Fibroblast of lung (primary cell): ENCODE measurements at regions not wholly inside any gene's neighbourhood (a gene's known extent, or its start where the extent isn't known, plus 50 kb on each side); places are given as distances from the start of the nearest gene placed in this dataset.

Experiments
- DNase-seq, 2 donors: peaks; one replicate each; pipeline versions ENCODE4 v3.0.0 to v3.0.0-alpha.2; 2010; ENCODE audit warnings: low read depth in 2 of 2
- H2AFZ ChIP-seq: 2 replicates; pipeline ENCODE4 v1.5.1; 2012; ENCODE audit warnings: low read length, control low read depth, inconsistent platforms
- H3K27ac ChIP-seq: 2 replicates; pipeline ENCODE4 v1.5.1; 2011; ENCODE audit warnings: low read length, control low read depth; ENCODE audit not compliant: insufficient read depth
- H3K27me3 ChIP-seq: 2 replicates; pipeline ENCODE4 v1.5.1; 2011; ENCODE audit warnings: mild to moderate bottlenecking, low read length; ENCODE audit not compliant: control insufficient read depth, insufficient read depth
- H3K36me3 ChIP-seq: 2 replicates; pipeline ENCODE4 v1.5.1; 2011; ENCODE audit warnings: low read length; ENCODE audit not compliant: control insufficient read depth, insufficient read depth
- H3K4me1 ChIP-seq: 2 replicates; pipeline ENCODE4 v1.5.1; 2011; ENCODE audit warnings: low read length; ENCODE audit not compliant: control insufficient read depth, insufficient read depth; ENCODE audit errors: extremely low read depth
- H3K4me2 ChIP-seq: 2 replicates; pipeline ENCODE4 v1.5.1; 2011; ENCODE audit warnings: low read length, control low read depth; ENCODE audit not compliant: insufficient read depth; ENCODE audit errors: extremely low read depth
- H3K4me3 ChIP-seq, 4 experiments: fragments of 200-600 bp in 1 of 4; sonication (generic) in 1 of 4; replicated peaks in 1 of 4; 2 replicates each; pipeline ENCODE4 v1.5.1; 2011 to 2016; ENCODE audit warnings: low read length in 4 of 4, low read depth in 3 of 4, mild to moderate bottlenecking in 3 of 4, control low read depth in 2 of 4, inconsistent platforms in 1 of 4, mixed read lengths in 1 of 4; ENCODE audit not compliant: insufficient read depth in 1 of 4; ENCODE audit errors: control extremely low read depth in 1 of 4
- H3K79me2 ChIP-seq: 2 replicates; pipeline ENCODE4 v1.5.1; 2012; ENCODE audit warnings: mild to moderate bottlenecking, low read length, inconsistent platforms; ENCODE audit not compliant: control insufficient read depth, insufficient read depth
- H3K9ac ChIP-seq: 2 replicates; pipeline ENCODE4 v1.5.1; 2011; ENCODE audit warnings: mild to moderate bottlenecking, low read length, control low read depth; ENCODE audit not compliant: insufficient read depth
- H3K9me3 ChIP-seq: 2 replicates; pipeline ENCODE4 v1.5.1; 2012; ENCODE audit warnings: low read depth, low read length; ENCODE audit not compliant: control insufficient read depth, insufficient read depth
- H4K20me1 ChIP-seq: 2 replicates; pipeline ENCODE4 v1.5.1; 2011; ENCODE audit warnings: low read length; ENCODE audit not compliant: control insufficient read depth, insufficient read depth; ENCODE audit errors: extremely low read depth
- EZH2 ChIP-seq: IDR thresholded peaks from 2 replicates; pipeline ENCODE4 v1.5.1; 2012; ENCODE audit warnings: low read length, control low read depth, mild to moderate bottlenecking; ENCODE audit errors: missing control alignments
- TF ChIP-seq, protein P1 (sequence below), 2 donors: IDR thresholded peaks in 1 of 2; conservative IDR thresholded peaks in 1 of 2; 1 replicate in 1 of 2; 2 replicates in 1 of 2; pipeline ENCODE4 v1.5.1; 2011 to 2012; ENCODE audit warnings: low read length in 2 of 2, control low read depth in 1 of 2, inconsistent platforms in 1 of 2, low read depth in 1 of 2, mild to moderate bottlenecking in 1 of 2

DNA sequence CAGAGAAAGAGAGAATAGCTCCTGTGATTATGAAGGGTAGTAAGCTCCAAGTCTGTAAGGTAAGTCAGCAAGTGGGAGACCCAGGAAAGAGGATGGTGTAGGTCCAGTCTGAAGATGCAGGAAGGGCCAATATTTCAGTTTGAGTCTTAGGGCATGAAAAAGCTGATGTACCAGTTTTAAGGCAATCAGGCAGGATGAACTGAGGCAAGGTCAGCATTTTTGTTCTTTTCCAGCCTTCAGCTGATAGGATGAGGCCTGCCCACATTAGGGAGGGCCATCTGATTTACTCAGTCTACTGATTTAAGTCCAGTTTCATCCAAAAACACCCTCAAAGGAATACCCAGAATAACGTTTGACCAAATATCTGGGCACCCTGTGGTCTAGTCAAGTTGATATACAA, 347.3 kb downstream of the CMPK2 start:
- Histone ChIP-seq H3K36me3 (no peaks in the 10 kb centered on the region), H3K79me2 (no peaks in the 10 kb centered on the region), H3K4me1 (no peaks in the 10 kb centered on the region), H3K4me2 (no peak overlapping the region), H3K4me3 (no peak overlapping the region), H3K27me3 (no peaks in the 10 kb centered on the region), H4K20me1 (no peaks in the 10 kb centered on the region), H3K27ac (no peak overlapping the region), H3K9me3 (no peaks in the 10 kb centered on the region), H3K9ac (no peak overlapping the region), H2AFZ (no peak overlapping the region)
- TF ChIP-seq, protein P1, sequence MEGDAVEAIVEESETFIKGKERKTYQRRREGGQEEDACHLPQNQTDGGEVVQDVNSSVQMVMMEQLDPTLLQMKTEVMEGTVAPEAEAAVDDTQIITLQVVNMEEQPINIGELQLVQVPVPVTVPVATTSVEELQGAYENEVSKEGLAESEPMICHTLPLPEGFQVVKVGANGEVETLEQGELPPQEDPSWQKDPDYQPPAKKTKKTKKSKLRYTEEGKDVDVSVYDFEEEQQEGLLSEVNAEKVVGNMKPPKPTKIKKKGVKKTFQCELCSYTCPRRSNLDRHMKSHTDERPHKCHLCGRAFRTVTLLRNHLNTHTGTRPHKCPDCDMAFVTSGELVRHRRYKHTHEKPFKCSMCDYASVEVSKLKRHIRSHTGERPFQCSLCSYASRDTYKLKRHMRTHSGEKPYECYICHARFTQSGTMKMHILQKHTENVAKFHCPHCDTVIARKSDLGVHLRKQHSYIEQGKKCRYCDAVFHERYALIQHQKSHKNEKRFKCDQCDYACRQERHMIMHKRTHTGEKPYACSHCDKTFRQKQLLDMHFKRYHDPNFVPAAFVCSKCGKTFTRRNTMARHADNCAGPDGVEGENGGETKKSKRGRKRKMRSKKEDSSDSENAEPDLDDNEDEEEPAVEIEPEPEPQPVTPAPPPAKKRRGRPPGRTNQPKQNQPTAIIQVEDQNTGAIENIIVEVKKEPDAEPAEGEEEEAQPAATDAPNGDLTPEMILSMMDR (conservative IDR thresholded peaks at IDR 0.05 in 1 of 2, IDR thresholded peaks at IDR 0.05 in 1 of 2; ENCODE audit: low read depth in 1 of 2, low read length in 2 of 2): no peak
- TF ChIP-seq EZH2: no peak
- DNase-seq: no peak

DNA sequence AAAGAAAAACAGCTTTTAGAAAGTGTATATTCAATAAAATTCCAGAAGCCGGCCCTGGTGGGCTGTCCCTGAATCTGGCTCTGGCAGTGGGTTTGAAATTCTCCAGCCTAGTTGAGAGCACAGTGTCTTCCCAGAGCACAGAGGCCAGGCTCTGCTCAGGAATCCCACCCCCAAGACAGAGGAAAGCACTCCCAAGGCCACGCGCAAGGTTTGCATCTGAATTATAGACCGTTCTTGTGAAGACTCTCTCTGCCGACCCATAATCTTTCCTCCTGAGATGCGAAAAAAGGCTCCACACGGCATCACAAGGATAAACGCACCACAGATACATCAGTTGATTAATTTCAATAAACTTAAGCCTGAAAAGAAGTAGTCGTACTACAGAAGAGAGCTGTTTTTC, 342.2 kb downstream of the CMPK2 start:
- H3K4me2 ChIP-seq: no peak overlapping the region
- no peak overlapping the region for H3K4me3 ChIP-seq
- no peaks in the 10 kb centered on the region for H3K36me3 ChIP-seq
- H3K9me3 ChIP-seq: no peaks in the 10 kb centered on the region
- no peak overlapping the region for H3K27ac ChIP-seq
- no peak for TF ChIP-seq EZH2
- TF ChIP-seq, protein P1 (conservative IDR thresholded peaks at IDR 0.05 in 1 of 2, IDR thresholded peaks at IDR 0.05 in 1 of 2; ENCODE audit: low read depth in 1 of 2, low read length in 2 of 2): no peak
- no peaks in the 10 kb centered on the region for H3K4me1 ChIP-seq
- DNase-seq: no peak
- no peaks in the 10 kb centered on the region for H3K27me3 ChIP-seq
- no peaks in the 10 kb centered on the region for H3K79me2 ChIP-seq
- H4K20me1 ChIP-seq: no peaks in the 10 kb centered on the region
- H3K9ac ChIP-seq: no peak overlapping the region
- no peak overlapping the region for H2AFZ ChIP-seq

DNA sequence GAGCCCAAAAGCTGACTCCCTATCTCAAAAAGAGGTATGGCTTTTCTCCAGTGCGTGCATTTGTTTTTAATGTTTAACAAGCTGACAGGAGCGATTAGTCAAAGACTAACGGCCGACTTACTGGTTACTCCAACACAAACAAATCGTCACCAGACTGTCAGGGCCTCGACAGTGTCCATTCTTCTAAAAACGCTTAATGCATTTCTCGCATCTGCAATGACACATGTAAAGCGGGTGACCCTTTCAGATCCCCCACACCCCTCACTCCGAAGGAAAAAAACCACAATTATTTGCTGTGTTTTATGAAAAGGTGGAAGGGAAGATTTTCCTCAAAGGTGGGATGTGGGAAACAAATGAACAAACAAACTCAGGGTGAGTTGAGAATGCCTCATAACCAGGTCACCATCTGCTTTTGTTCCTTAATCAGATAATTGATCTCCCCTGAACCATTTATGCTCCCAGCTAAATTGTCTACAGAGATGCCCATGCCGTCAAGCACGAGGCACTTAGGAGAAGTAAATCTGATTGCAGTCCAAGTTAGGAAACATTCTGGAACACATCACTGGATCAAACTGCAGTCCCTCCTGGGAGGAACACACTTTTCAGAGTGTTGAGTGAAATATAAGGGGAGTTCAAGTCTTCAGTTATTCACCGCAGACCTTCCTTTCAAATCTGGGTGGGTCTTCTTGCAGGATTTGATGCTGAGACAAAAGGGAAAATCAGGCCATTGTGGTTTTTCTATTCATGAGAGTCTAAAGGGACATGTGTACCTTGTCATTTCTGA, 340.8 kb downstream of the CMPK2 start:
- Histone ChIP-seq H3K4me3 (no peak overlapping the region), H3K36me3 (no peaks in the 10 kb centered on the region), H3K9ac (no peak overlapping the region), H3K27ac (no peak overlapping the region), H3K9me3 (no peaks in the 10 kb centered on the region), H3K79me2 (no peaks in the 10 kb centered on the region), H3K27me3 (no peaks in the 10 kb centered on the region), H3K4me2 (no peak overlapping the region), H4K20me1 (no peaks in the 10 kb centered on the region), H3K4me1 (no peaks in the 10 kb centered on the region), H2AFZ (no peak overlapping the region)
- TF ChIP-seq EZH2: no peak
- peak; percentile 4 to 93 for DNase-seq
